ENCODE measurements at regions not wholly inside any gene's neighbourhood (a gene's known extent, or its start where the extent isn't known, plus 50 kb on each side); places are given as distances from the start of the nearest gene placed in this dataset.

- TF ChIP-seq CTCF (conservative IDR thresholded peaks at IDR 0.05): no peak
- TF ChIP-seq ZFX (IDR thresholded peaks at IDR 0.05): no peak
Measured at GRCh38 chr14:97350894-97351731, 553.9 kb downstream of the VRK1 start.
